GM19397 (cell line): ENCODE measurements at regions not wholly inside any gene's neighbourhood (a gene's known extent, or its start where the extent isn't known, plus 50 kb on each side); places are given as distances from the start of the nearest gene placed in this dataset.
"Not testable (repeated sequence)": the region's sequence is repeated elsewhere in the genome, so short reads cannot be mapped to it uniquely, and the experiment has no call there.

Experiments used
- ATAC-seq: cut with Tn5 transposase; IDR thresholded peaks from one replicate; pipeline ENCODE4 v1.9.1; 2021; ENCODE audit warnings: mild to moderate bottlenecking, moderate library complexity; ENCODE audit not compliant: unreplicated experiment

DNA sequence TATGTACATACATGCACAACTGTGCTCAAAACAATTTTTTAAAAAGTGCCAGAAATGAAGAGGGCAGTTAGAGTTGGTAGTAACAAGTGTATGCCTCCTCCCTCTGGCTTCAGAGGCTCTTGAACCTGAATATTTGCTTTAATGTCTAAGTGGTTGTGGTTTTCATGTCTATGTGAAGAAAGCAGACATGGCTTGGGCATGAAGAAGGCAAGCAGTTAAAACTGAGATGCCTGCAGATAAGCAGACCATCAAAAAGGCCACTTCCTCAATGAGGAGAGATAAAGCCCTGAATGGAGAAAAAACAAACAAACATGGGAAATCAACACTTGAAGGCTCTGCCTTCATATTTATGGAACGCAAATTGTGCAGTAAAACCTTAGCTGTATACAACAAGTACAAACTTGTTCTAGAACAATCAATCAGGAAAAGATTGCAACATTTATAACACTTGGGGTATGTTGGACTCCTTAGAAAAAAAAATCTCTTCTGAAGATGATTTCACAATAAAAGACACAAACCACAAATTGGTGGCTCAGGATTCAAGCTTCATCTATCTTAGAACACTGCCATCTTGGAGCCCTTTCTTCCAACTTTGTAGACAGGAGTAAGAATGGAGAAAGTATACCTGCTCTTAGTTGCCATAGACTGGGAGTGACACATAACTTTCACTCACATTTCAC, 52.7 kb upstream of the PLA2G4A start:
- ATAC-seq: no peak

DNA sequence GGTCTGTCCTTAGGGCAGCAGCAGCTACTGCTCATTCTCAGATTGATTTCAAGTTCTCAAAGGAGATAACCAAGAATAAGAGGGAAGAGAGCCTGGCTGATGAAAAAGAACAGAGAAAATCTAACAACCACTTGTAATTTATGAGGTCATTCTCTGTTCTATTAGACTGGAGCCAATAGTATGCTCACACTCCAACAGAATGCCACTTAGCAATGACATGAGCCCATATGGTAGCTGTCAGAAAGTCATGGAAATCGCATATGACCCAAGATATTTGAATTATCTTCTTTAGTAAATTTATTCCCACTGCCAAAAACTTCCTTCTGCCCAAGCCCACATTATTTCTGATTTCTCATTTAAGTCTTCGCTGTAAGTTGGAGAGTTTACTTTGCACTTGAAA, 53.7 kb upstream of the PLA2G4A start:
- ATAC-seq: no peak

DNA sequence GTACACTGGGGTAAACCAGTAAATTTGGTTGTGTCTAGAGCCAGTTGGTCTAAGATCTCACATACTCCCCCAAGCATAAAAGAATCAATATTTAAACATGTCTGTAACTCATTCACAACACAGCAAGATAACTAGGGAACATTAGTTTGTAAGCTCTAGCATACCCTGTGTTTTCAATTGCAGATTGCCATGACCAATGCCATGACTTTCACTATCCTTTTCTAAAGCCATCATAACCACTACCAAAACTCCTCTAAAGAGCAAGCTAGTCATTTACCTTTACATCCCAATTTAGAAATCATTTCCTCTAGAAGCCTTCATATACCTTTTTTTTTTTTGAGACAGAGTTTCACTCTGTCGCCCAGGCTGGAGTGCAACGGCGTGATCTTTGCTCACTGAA, 56.5 kb upstream of the PLA2G4A start:
- ATAC-seq: no peak

DNA sequence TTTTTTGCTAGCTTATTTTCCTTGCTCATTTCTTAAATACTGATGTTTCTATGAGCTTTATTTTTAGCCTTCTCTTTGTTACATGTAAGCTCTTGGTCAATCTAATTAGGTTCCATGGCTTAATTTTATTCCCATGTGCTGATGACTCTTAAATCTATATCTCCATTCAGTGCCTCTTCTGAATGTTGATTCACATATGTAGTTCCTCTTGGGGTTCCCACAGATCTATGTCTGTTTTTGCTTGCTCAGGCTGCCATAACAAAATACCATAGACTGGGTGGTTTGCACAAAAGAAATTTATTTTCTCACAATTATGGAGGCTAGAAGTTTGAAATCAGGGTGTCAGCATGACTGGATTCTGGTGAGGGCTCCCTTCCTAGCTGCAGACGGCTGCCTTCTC, 58.3 kb upstream of the PLA2G4A start:
- no peak for ATAC-seq

DNA sequence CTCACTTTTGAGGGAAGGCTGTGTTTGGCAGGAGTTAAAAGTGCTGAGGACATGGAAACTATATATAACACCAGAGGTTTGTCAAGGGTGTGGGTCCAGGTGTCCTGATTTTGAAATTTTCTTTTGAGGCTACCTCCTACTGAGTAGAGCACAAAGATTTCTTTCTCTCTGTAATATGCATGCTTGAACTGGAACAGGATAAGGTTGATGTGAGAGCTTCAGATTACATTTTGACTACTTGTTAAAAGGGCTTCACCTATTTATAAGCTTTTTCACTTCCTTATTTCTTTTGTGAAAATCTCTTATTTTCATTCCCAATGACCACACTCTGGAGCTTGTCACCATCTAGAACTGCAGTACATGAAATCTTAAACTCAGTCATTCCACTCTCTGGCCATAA, 59.8 kb upstream of the PLA2G4A start:
- ATAC-seq: peak; percentile 82

DNA sequence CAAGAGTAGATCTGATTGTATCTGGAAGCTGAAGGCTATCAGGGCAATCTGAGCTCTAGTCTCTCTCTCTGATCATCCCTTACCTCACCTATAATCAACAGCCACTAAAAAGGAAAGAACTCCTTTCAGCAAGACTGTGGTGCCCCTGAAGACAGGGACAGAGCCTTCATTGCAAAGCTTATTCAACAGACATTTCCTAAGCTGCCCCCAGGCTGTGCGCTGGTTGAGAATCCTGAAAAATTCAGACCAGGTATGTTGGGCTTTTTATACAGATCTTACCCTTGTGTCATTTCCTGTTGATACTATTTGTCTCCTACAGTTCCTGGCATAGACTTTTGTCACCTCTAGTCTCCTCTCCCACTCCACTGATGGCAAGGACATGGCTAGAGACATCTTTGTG, 63.3 kb upstream of the PLA2G4A start:
- ATAC-seq: no peak

DNA sequence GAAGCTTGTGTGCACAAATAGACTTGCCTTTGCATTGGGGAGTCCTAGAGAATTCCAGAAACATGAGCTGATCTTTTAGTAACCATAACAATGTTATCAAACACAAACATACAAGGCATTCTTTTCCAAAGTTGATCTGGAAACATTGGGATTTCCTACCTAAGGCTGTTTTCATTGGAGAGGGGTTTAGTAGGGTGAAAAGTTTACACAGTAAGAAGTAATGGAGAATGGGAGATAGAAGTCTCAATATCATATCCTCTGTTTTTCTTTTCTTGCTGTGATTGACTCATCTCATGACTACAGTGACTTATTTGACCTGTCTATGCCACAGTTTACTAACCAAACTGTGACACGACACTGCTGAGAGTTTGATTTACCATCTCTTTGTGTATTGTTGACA, 65.6 kb upstream of the PLA2G4A start:
- no peak for ATAC-seq

DNA sequence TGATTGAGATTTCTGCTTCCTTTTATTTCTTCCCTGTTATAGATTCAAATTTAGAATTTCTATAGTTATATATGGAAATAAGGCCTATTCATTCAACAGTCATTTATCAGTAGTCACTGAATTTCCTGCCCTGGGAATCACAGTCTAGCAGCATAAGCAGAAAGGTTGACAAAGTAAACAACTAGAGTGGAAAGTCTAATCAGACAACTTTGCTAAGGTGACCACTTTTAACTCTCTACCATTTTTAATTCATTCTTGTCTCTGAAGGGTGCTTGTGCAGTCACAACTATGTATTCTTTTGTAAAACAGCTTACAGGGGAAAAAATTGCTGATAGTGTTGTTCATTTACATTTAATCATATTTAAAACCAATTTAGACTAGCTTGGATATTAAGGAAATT, 66.1 kb upstream of the PLA2G4A start:
- no peak for ATAC-seq

DNA sequence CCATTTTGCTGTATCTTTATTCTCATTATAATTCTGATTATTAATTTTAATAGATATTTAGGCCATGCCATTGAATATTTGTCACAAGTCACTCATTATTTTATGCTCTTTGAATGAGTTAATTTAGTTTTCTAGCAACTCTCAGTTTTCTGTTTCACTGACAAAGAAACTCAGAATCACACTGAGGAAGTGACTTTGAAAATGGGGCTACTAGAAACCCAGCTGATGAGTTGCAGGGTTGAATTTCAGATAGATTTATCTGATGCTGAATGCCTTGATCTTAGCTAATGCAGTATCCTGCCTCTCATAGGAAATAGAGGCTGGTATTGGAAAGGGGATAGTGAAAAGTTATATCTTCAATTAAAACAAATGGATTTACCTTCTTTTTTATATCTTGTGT, 67.4 kb upstream of the PLA2G4A start:
- peak; percentile 44 for ATAC-seq

DNA sequence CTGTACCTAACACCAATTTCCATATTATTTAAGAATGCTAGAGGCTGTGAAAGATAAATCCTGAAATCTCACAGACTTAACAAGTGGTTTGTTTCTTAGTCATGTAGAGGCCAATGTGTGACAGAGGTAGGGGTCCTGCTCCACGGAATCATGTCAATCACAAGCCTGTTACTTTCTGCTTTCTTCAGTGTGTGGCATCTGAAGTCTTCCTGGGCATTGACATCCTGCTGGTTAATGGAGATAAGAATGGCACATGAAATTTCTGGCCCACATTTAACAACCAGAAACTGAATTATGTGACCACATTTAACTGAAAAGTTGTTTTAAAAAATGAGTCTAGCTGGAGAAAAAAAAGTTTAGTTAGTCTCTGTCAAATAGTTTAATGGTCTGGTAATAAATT, 68.3 kb upstream of the PLA2G4A start:
- no peak for ATAC-seq

DNA sequence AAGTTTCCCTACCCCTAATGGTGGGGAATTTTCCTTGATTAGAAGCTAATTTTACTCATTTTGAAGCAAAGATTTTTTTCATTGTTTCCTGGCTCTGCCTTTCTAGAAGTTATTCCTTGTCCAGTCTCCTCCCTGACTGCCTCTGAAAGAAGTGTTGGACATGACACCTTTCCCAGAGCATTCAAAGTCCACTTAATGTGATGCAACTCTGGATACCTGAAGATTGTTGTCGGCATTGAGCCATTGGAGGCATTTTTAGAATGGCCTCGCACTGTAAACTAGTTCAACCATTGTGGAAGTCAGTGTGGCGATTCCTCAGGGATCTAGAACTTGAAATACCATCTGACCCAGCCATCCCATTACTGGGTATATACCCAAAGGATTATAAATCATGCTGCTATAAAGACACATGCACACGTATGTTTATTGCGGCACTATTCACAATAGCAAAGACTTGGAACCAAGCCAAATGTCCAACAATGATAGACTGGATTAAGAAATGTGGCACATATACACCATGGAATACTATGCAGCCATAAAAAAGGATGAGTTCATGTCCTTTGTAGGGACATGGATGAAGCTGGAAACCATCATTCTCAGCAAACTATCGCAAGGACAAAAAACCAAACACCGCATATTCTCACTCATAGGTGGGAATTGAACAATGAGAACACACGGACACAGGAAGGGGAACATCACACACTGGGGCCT, 69.7 kb upstream of the PLA2G4A start:
- not testable (repeated sequence) for ATAC-seq

DNA sequence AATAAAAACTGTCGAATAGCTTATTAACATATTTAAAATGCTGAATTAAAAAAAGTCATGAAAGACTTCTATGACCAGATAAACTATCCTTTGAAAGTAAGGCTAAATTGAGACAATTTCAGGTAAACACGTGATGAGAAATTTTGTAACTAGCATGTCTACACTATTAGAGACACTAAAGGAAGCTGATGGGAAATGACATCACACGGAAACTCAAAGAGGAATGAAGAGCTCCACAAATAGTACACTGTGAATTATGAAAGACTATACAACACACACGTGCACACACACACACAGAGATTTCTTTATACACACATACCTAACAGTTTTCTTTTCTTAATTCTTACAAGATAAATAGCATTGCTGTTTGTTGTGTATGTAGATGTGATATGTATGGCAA, 70.9 kb upstream of the PLA2G4A start:
- ATAC-seq: no peak

DNA sequence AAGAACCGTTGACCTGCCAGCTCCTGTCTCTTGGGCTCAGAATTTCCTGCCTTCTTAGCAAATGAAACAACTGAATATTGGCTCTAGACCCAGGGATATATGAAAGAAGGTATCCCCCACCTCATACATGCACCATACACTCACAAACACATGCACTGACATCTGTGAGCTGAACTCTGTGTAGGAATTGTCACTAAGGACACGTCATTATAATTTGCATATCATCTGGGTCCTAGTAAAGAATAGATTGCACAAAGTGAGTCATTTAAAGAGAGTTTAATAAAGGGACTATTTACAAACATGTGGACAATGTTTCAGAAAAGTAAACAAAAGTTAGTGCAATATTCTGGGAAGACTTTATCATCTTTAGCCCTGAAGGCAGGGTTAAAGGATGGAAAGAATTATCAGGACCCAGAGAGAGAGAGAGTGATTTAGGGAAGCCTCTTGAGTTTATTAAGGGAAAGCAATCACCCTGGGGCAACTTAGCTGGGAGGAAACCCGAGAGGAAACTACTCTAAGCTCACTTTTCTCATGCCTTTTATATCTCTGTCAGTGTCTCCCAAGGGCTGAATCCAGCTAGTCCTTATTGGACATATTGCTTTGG, 74.1 kb upstream of the PLA2G4A start:
- no peak for ATAC-seq

DNA sequence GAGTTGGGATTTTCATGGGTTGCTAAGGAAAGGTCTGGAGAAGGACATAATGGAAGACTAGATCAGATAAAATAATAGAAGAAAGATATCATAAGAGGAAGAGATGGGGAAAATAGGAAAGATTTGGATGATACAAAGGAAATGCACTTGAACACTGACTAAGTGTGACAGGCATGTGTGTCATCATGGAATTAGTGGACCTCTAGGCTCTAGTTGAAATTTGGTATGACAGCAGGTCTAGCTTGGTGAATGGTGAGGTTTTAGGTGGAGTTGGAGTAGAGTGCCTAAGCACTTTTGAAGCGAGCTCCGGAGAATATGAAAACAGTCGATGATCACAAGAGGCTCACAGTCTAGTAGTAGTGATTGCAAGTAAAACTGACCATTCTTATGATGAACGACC, 73.0 kb upstream of the PTGS2 start:
- ATAC-seq: no peak

DNA sequence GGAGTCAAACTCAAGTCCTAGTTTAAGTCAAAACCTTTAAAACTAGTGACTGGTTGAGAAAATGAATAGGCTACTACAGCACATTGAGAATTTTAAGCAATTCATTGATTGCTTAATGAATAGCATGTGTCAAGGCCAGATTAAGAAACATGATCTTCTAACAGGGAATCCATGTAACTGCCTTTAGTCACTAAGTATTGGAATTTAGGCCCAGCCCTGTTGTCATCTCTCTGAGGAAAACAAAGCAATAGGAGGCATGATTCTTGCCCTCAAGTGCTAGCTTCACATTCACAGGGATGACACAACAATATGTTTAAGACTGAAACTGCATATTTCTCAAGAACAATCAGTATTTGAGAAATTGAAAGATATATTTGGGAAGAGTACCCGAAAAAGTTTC, 70.0 kb upstream of the PTGS2 start:
- no peak for ATAC-seq

DNA sequence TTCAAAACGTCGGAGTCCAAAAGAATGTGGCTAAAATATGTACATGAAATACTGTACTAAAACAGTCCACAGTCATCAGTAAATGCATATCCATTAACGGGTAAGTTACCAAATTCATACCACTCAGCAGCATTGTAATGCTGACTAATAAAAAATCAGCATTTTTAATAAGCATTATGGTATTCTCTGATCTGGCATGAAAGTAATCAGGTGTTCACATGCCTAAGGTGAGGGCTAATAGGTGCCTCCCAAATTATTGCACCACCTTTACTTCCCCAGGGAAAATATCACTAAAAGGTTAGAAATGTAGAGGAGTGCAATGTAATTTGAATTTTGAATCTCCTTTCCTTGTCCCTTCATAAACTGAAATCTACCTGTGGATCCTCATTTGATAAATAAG, 69.6 kb upstream of the PTGS2 start:
- no peak for ATAC-seq

DNA sequence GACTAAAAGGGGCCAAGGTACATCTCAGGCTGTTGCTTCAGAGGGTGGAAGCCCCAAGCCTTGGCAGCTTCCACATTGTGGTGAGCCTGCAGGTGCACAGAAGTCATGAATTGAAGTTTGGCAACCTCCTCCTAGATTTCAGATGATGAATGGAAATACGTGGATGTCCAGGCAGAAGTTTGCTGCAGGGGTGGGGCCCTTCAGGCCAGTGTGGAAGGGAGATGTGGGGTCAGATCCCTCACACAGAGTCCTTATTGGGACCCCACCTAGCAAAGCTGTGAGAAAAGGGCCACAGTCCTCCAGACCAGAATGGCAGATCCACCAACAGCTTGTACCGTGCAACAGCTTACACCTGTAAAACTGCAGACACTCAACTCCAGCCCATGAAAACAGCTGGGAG, 67.4 kb upstream of the PTGS2 start:
- ATAC-seq: no peak

DNA sequence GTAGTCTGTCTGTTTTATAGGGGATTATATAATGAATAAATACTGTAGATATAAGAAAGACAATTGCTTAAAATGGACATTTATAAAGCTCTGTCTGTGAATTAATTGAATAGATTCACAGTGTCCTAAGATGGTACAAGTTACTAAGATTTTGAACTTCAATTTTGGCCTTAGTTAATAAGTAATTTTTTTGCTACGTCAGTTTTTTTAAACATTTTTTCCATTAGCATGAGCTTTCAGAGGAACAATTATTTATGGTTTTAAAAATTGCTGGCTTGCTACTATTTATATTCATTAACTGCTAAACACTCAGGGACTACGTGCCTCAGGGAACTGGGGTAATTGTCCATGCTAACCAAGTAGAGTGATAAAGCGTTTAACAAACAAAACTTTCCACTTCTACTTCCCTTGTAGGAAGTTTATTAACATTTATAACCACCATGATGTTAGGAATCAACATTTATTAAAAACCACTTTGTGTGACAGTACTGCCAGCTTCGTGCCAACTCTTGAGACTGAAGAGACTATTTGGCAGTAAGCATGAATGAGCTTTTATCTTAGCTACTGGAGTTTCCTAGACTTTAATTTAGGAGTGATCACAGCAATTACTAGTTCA, 65.4 kb upstream of the PTGS2 start:
- no peak for ATAC-seq

DNA sequence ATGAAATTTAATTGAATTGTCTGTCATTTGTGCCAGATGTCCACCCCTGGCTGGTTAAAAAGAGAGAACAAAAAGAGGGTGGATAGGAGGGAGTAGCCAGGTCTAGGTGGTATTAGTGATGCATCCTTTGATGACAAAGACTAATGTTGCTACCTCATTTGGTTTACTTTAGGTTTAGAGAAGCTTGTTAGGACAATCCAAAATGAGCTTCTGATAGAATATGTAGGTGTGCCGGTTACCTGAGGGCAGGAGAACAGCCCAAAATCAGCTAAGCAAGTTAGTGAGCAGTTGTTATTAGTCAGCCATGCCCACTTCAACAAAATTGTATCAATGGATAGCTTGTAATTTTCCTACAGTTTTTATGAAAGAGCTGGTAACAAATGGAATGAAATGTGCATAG, 61.4 kb upstream of the PTGS2 start:
- no peak for ATAC-seq

DNA sequence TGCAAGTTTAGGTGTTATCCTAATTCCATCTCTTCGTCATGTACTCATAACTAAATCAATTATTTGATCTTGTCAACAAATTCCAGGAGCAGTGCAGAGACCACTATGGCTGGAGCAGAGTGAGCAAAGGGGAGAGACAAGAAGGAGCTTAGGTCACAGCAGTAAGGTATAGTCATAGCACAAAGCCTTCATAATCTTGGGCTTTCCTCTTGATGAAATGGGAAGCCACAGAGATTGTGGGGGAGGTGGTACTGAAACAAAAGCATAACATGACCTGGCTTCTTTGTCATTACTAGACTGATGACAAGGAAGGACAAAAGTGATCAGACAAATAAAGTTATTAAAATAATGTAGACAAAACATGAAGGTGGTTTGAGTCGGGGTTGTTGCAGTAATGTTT, 60.1 kb upstream of the PTGS2 start:
- ATAC-seq: no peak

DNA sequence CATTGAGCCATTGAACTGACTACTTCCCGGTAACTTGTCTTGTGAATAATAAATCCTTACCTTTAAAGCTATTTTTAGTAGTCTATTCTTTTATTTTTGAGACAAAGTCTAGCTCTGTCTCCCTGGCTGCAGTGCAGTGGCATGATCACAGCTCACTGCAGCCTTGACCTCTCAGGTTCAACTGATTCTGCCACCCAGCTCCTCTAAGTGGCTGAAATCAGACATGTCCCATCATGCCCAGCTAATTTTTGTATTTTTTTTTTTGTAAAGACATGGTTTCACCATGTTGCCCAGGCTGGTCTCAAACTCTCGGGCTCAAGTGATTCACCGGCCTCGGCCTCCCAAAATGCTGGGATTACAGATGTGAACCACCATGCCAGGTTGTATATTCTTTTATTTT, 59.3 kb upstream of the PTGS2 start:
- ATAC-seq: no peak

DNA sequence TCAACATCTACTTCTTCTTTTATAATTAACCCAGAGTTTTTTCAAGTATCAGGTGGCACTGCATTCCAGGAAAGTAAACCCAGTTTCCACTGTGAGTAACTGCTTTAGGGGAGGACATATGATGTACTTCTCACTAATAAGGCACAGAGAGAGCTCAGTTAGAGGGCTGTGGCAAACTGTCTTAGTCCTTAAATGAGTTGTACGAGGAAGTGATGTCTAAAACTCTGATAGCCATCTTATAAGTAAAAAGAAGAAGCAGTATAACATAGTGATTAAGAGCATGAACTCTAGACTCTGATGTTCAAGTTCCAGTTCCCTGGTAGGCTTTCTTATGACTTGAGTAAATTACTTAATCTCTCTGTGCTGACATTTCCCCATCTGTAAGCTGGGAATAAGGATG, 58.7 kb upstream of the PTGS2 start:
- peak; percentile 55 for ATAC-seq
